GM23248 (cell line): ENCODE measurements at regions not wholly inside any gene's neighbourhood (a gene's known extent, or its start where the extent isn't known, plus 50 kb on each side); places are given as distances from the start of the nearest gene placed in this dataset.

Experiments
- DNase-seq: peaks from one replicate; pipeline ENCODE4 v3.0.0-alpha.2; 2015
- H2AFZ ChIP-seq: fragments of 200-600 bp; sonication (generic); 2 replicates; pipeline ENCODE4 v1.6.1; 2016; ENCODE audit warnings: antibody characterized with exemption
- H3F3A ChIP-seq: fragments of 200-600 bp; sonication (generic); 2 replicates; pipeline ENCODE4 v1.6.1; 2016; ENCODE audit warnings: mild to moderate bottlenecking, antibody characterized with exemption, mixed run types; ENCODE audit not compliant: insufficient read depth
- H3K27ac ChIP-seq: fragments of 200-600 bp; sonication (generic); 2 replicates; pipeline ENCODE4 v1.5.1; 2016; ENCODE audit warnings: mild to moderate bottlenecking
- H3K27me3 ChIP-seq: fragments of 200-600 bp; sonication (generic); replicated peaks from 2 replicates; pipeline ENCODE4 v1.6.1; 2016; ENCODE audit warnings: mild to moderate bottlenecking; ENCODE audit not compliant: insufficient read depth
- H3K36me3 ChIP-seq: fragments of 200-600 bp; sonication (generic); 2 replicates; pipeline ENCODE4 v1.6.1; 2016; ENCODE audit warnings: low read depth, mild to moderate bottlenecking
- H3K4me1 ChIP-seq: fragments of 200-600 bp; sonication (generic); 2 replicates; pipeline ENCODE4 v1.6.1; 2016; ENCODE audit warnings: mild to moderate bottlenecking; ENCODE audit not compliant: insufficient read depth
- H3K4me2 ChIP-seq: fragments of 200-600 bp; sonication (generic); one replicate; pipeline ENCODE4 v1.6.1; 2016; ENCODE audit warnings: mild to moderate bottlenecking; ENCODE audit not compliant: unreplicated experiment
- H3K4me3 ChIP-seq: fragments of 200-600 bp; sonication (generic); 2 replicates; pipeline ENCODE4 v1.5.1; 2016; ENCODE audit warnings: mild to moderate bottlenecking
- H3K79me2 ChIP-seq: fragments of 200-600 bp; sonication (generic); 2 replicates; pipeline ENCODE4 v1.6.1; 2016; ENCODE audit warnings: mild to moderate bottlenecking; ENCODE audit not compliant: insufficient read depth
- H3K9ac ChIP-seq: fragments of 200-600 bp; sonication (generic); 2 replicates; pipeline ENCODE4 v1.6.1; 2016; ENCODE audit warnings: mild to moderate bottlenecking
- H3K9me2 ChIP-seq: fragments of 200-600 bp; sonication (generic); 2 replicates; pipeline ENCODE4 v1.6.1; 2016; ENCODE audit warnings: mixed run types, mild to moderate bottlenecking, moderate library complexity; ENCODE audit not compliant: insufficient read depth
- H3K9me3 ChIP-seq: fragments of 200-600 bp; sonication (generic); one replicate; pipeline ENCODE4 v1.6.1; 2017; ENCODE audit warnings: low read depth
- H4K20me1 ChIP-seq: fragments of 200-600 bp; sonication (generic); 2 replicates; pipeline ENCODE4 v1.6.0; 2016; ENCODE audit not compliant: insufficient read depth
- EZH2 ChIP-seq: fragments of 200-600 bp; sonication (generic); IDR thresholded peaks from 2 replicates; pipeline ENCODE4 v1.6.1; 2018; ENCODE audit warnings: antibody characterized with exemption, mild to moderate bottlenecking; ENCODE audit not compliant: insufficient read depth, poor library complexity, severe bottlenecking
- EZH2phosphoT487 ChIP-seq: fragments of 200-600 bp; sonication (generic); IDR thresholded peaks from 2 replicates; pipeline ENCODE4 v1.6.1; 2018; ENCODE audit warnings: antibody characterized with exemption, moderate library complexity, mild to moderate bottlenecking, low read depth; ENCODE audit not compliant: insufficient read depth
- WGBS, 2 experiments: methylation state at CpG; one replicate each; pipeline ENCODE4 v1.1.6; 2015 to 2017; ENCODE audit warnings: low lambda C conversion rate in 2 of 2, low coverage in 1 of 2; ENCODE audit errors: missing lambda C conversion rate in 2 of 2; 5-methylcytosine and 5-hydroxymethylcytosine counted together
- in situ Hi-C: fragments of 300-500 bp; cut with MboI; formaldehyde crosslinking; loops from 2 replicates; pipeline ENCODE4 v1.15.0; 2020

DNA sequence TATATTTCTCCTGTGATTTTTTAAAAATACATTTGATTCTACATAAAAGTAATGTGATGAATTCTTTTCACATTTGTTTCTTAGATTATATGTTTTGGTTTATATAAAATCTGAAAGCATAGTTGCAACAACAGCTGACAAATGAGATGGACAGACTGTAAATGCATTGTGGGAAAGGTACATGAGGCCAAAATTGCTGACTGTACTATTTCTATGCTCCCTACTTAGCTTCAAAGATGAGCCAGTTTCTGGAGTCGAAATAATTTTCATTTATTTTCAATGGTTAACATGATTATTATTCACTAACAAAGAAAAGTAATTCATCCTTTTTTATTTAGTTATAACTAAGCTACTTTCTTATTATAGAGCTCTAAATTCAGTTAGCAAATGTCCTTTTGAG, 441.3 kb upstream of the CCNG1 start:
- Histone ChIP-seq H3K79me2 (no peaks in the 10 kb centered on the region), H3K9ac (no peak overlapping the region), H3K4me2 (no peak overlapping the region), H3K36me3 (no peaks in the 10 kb centered on the region), H2AFZ (no peak overlapping the region), H3K27ac (no peak overlapping the region), H3K9me2 (no peaks in the 10 kb centered on the region), H3K4me3 (no peak overlapping the region), H3K9me3 (no peaks in the 10 kb centered on the region), H3F3A (no peaks in the 10 kb centered on the region), H3K4me1 (no peaks in the 10 kb centered on the region), H3K27me3 (no peaks in the 10 kb centered on the region), H4K20me1 (no peaks in the 10 kb centered on the region)
- 3 to 14% methylated on average over 1 of the region's 1 CpG for WGBS, 2 experiments
- TF ChIP-seq EZH2 (no peak), EZH2phosphoT487 (no peak)
- DNase-seq: no peak
- in situ Hi-C loops: no loop called here

GRCh38 chr5:163005949-163006348, 431.4 kb upstream of the CCNG1 start:
- 0 to 5% methylated on average over 1 of the region's 1 CpG for WGBS, 2 experiments
- TF ChIP-seq EZH2 (no peak), EZH2phosphoT487 (no peak)

GRCh38 chr5:163022582-163023128, 414.7 kb upstream of the CCNG1 start:
- Histone ChIP-seq H3K27me3 (no peaks in the 10 kb centered on the region), H3K9me2 (no peaks in the 10 kb centered on the region), H3K4me2 (no peak overlapping the region), H3K36me3 (no peaks in the 10 kb centered on the region), H3K27ac (no peak overlapping the region), H4K20me1 (no peaks in the 10 kb centered on the region), H3K9me3 (no peaks in the 10 kb centered on the region), H2AFZ (no peak overlapping the region), H3K4me1 (no peaks in the 10 kb centered on the region), H3F3A (no peaks in the 10 kb centered on the region), H3K79me2 (no peaks in the 10 kb centered on the region), H3K4me3 (no peak overlapping the region), H3K9ac (no peak overlapping the region)
- TF ChIP-seq EZH2 (no peak), EZH2phosphoT487 (no peak)
- in situ Hi-C loops: no loop called here
- no peak for DNase-seq
- WGBS, 2 experiments: 5 to 7% methylated on average over 1 of the region's 1 CpG

More at GRCh38 chr5:163005949-163006348, 431.4 kb upstream of the CCNG1 start:
- no peak overlapping the region for H3K27ac ChIP-seq
- no peaks in the 10 kb centered on the region for H3K4me1 ChIP-seq
- H3K9ac ChIP-seq: no peak overlapping the region
- no peak overlapping the region for H3K4me2 ChIP-seq
- H2AFZ ChIP-seq: no peak overlapping the region
- no peaks in the 10 kb centered on the region for H3K27me3 ChIP-seq
- H3K79me2 ChIP-seq: no peaks in the 10 kb centered on the region
- in situ Hi-C loops: no loop called here
- H3K9me3 ChIP-seq: no peaks in the 10 kb centered on the region
- no peaks in the 10 kb centered on the region for H3F3A ChIP-seq
- DNase-seq: no peak
- H3K4me3 ChIP-seq: no peak overlapping the region
- H4K20me1 ChIP-seq: no peaks in the 10 kb centered on the region
- H3K9me2 ChIP-seq: no peaks in the 10 kb centered on the region
- H3K36me3 ChIP-seq: no peaks in the 10 kb centered on the region

DNA sequence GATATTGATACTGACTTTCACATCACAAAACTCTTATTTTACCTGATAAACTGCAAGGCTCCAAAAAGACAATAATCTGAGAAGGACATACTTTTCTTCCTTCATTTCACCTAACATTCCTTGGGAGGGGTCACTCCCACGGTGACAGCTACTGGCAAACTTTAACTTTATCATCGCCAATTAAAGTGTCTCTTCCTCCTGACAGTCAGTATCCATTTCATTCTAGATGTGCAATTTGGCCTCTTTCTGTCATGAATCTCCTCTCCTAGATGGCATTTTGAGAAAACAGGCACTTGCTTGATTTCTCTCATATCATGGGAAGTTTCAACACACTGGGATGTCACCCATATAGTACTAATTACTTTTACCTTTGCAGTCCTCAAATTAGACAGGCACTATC, 413.5 kb upstream of the CCNG1 start:
- WGBS, 2 experiments: 11 to 17% methylated on average over 2 of the region's 2 CpGs
- Histone ChIP-seq H3F3A (no peaks in the 10 kb centered on the region), H3K9ac (no peak overlapping the region)

GRCh38 chr5:163024936-163025335, 412.5 kb upstream of the CCNG1 start:
- 23 to 25% methylated on average over 7 of the region's 7 CpGs for WGBS, 2 experiments
- TF ChIP-seq EZH2phosphoT487: no peak
- no peak for TF ChIP-seq EZH2
- H3K9me2 ChIP-seq: no peaks in the 10 kb centered on the region

More for the DNA sequence above, 413.5 kb upstream of the CCNG1 start:
- DNase-seq: no peak
- H2AFZ ChIP-seq: no peak overlapping the region
- no peaks in the 10 kb centered on the region for H3K27me3 ChIP-seq
- H3K4me3 ChIP-seq: no peak overlapping the region
- no peaks in the 10 kb centered on the region for H3K79me2 ChIP-seq
- TF ChIP-seq EZH2 (no peak), EZH2phosphoT487 (no peak)
- no peaks in the 10 kb centered on the region for H3K9me3 ChIP-seq
- no peaks in the 10 kb centered on the region for H3K36me3 ChIP-seq
- no peaks in the 10 kb centered on the region for H3K9me2 ChIP-seq
- in situ Hi-C loops: no loop called here
- H4K20me1 ChIP-seq: no peaks in the 10 kb centered on the region
- H3K27ac ChIP-seq: no peak overlapping the region
- H3K4me1 ChIP-seq: no peaks in the 10 kb centered on the region
- H3K4me2 ChIP-seq: no peak overlapping the region

More at GRCh38 chr5:163024936-163025335, 412.5 kb upstream of the CCNG1 start:
- no peaks in the 10 kb centered on the region for H3F3A ChIP-seq
- H3K79me2 ChIP-seq: no peaks in the 10 kb centered on the region
- DNase-seq: no peak
- no peaks in the 10 kb centered on the region for H3K27me3 ChIP-seq
- H3K4me1 ChIP-seq: no peaks in the 10 kb centered on the region
- no peak overlapping the region for H3K9ac ChIP-seq
- in situ Hi-C loops: no loop called here
- H3K36me3 ChIP-seq: no peaks in the 10 kb centered on the region
- H3K4me2 ChIP-seq: no peak overlapping the region
- H3K4me3 ChIP-seq: no peak overlapping the region
- no peak overlapping the region for H2AFZ ChIP-seq
- H3K27ac ChIP-seq: no peak overlapping the region
- no peaks in the 10 kb centered on the region for H4K20me1 ChIP-seq
- no peaks in the 10 kb centered on the region for H3K9me3 ChIP-seq
